H4 (cell line): ENCODE measurements at regions not wholly inside any gene's neighbourhood (a gene's known extent, or its start where the extent isn't known, plus 50 kb on each side); places are given as distances from the start of the nearest gene placed in this dataset.

Experiments used
- DNase-seq: peaks from one replicate; pipeline ENCODE4 v3.0.0-alpha.2; 2015; ENCODE audit warnings: low spot score

- DNase-seq = no peak
These were observed 475.4 kb upstream of the ARGLU1 start for GRCh38 chr13:107043021-107043956.

GRCh38 chr13:107035778-107036177, 467.8 kb upstream of the ARGLU1 start:
- DNase-seq = no peak

- DNase-seq = no peak
These were observed 467.2 kb upstream of the ARGLU1 start for GRCh38 chr13:107035186-107035585.

- no peak for DNase-seq
These were observed 466.4 kb upstream of the ARGLU1 start for GRCh38 chr13:107034236-107034872.

GRCh38 chr13:107031716-107032115, 463.8 kb upstream of the ARGLU1 start:
- no peak for DNase-seq

- no peak for DNase-seq
These were observed 460.8 kb upstream of the ARGLU1 start for GRCh38 chr13:107028751-107029150.

GRCh38 chr13:107025991-107026390, 458.1 kb upstream of the ARGLU1 start:
- DNase-seq = no peak

- DNase-seq = no peak
These were observed 455.4 kb upstream of the ARGLU1 start for GRCh38 chr13:107023335-107023734.

- DNase-seq = no peak
These were observed 452.5 kb upstream of the ARGLU1 start for GRCh38 chr13:107020393-107020792.

- no peak for DNase-seq
These were observed 450.3 kb upstream of the ARGLU1 start for GRCh38 chr13:107018285-107018684.

GRCh38 chr13:107006661-107007060, 438.7 kb upstream of the ARGLU1 start:
- DNase-seq = no peak

- no peak for DNase-seq
These were observed 437.6 kb upstream of the ARGLU1 start for GRCh38 chr13:107005577-107005976.

- no peak for DNase-seq
These were observed 436.0 kb upstream of the ARGLU1 start for GRCh38 chr13:107003911-107004310.

- DNase-seq = no peak
These were observed 430.7 kb upstream of the ARGLU1 start for GRCh38 chr13:106998664-106999063.

- no peak for DNase-seq
These were observed 429.8 kb upstream of the ARGLU1 start for GRCh38 chr13:106997696-106998095.

- DNase-seq = no peak
These were observed 429.1 kb upstream of the ARGLU1 start for GRCh38 chr13:106996867-106997618.

GRCh38 chr13:106990594-106990993, 422.7 kb upstream of the ARGLU1 start:
- DNase-seq = no peak

GRCh38 chr13:106989876-106990275, 421.9 kb upstream of the ARGLU1 start:
- no peak for DNase-seq

GRCh38 chr13:106987427-106987785, 419.5 kb upstream of the ARGLU1 start:
- DNase-seq = no peak

GRCh38 chr13:106986687-106987426, 418.9 kb upstream of the ARGLU1 start:
- DNase-seq = no peak

- DNase-seq = no peak
These were observed 418.1 kb upstream of the ARGLU1 start for GRCh38 chr13:106986033-106986484.

GRCh38 chr13:106985481-106985880, 417.5 kb upstream of the ARGLU1 start:
- DNase-seq = no peak
